Amniotic epithelial cell (primary cell): ENCODE measurements at regions not wholly inside any gene's neighbourhood (a gene's known extent, or its start where the extent isn't known, plus 50 kb on each side); places are given as distances from the start of the nearest gene placed in this dataset.

Source experiments
- DNase-seq: peaks from one replicate; pipeline ENCODE4 v3.0.0-alpha.2; 2010; ENCODE audit warnings: low read depth

- no peak for DNase-seq
Observed at GRCh38 chr12:91396293-91396692, 213.7 kb upstream of the DCN start.

DNA sequence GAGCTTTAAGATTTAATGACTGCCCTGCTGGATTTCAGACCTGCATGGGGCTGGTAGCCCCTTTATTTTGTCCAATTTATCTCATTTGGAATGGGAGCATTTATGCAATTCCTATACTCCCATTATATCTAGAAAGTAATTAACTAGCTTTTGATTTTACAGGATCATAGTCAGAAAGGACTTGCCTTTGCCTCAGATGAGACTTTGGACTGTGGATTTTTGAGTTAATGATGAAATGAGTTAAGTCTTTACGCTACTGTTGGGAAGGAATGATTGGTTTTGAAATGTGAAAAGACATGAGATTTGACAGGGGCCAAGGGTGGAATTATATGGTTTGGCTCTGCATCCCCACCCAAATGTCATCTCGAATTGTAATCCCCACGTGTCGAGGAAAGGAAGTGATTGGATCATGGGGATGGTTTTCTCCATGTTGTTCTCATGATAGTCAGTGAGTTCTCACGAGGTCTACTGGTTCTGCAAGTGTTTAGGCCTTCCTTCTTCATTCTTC lies 213.1 kb upstream of the DCN start:
- DNase-seq, result no peak

DNA sequence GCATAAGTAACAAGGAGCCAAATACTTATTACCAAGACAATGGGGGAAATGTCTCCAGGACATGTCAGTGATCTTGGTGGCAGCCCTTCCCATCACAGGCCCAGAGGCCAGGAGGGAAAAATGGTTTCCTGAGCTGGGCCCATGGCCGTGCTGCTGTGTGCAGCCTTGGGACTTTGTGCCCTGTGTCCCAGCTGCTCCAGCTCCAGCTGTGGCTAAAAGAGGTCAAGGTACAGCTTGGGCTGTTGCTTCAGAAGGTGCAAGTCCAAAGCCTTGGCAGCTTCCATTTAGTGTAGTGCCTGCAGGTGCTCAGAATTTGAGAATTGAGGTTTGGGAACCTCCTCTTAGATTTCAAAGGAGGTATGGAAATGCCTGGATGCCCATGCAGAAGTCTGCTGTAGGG lies 212.3 kb upstream of the DCN start:
- no peak for DNase-seq

DNA sequence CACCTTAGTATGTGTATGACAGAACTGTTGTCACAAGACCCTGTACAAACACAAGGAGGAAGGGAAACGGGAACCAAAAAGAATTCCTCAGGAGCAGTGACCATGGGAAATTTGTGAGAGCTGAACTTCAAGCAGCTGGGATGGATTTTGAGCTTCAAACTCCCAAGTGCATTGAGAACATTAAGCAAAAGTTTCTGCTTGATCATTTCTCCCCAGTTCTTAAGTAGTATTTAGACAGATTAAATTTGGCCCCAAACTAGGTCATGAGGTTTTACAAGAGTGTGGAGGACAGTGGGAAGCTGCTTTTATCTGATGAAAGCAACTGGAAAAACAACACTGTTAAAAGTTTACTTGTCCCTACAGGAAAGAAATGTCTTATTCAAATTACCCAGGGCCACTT lies 206.0 kb upstream of the DCN start:
- no peak for DNase-seq

DNA sequence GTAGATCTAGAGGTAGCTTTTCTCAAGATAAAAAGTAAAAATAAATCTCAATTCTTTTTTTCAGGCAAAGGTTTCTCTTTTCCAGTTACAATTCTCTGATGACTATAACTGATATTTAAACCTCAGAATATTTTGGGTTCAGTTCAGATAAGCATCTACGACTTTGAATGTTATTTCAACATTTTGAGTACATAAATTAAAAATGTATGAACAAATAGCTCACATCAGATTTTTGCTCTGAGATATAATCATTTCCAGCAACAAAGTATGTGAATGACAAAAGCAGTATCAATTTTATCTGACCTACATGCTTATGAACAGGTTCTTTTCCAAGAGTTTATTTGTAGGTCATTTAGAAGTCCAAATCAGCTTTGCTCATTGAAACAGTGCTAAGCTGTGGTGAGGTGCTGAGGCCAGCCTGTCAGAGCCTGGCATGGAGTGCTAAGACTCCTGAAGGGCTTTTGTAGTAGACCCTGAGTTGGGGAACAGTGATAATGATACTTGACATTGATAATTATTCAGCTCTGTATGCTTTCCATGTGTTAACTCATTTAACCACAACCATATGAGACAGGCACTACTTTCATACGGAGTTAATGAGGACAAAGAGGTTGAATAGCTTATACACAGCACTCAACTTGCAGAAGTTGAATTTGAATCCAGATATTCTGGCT lies 205.0 kb upstream of the DCN start:
- DNase-seq, result no peak

GRCh38 chr12:91384806-91385205 lies 202.2 kb upstream of the DCN start:
- no peak for DNase-seq

GRCh38 chr12:91384366-91384765 lies 201.7 kb upstream of the DCN start:
- no peak for DNase-seq

DNA sequence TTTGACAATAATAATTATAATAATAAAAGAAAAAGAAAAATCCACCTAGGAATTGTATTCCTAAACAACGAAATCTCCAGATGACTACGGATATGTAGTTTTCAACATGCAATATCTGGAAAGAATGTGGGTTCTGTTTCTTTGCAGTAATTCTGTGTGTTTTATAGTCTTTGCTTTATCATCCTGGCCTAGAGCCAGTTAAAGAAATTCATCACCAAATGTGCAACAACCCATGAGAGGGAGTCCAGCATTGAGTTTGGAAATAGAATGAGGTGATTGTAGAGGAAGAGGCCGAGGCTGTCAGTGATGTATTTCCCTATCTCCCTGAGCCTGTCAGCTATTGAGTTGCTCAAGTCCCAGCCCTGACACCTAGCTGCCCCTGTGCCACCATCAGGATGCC lies 200.5 kb upstream of the DCN start:
- DNase-seq, result peak; percentile 88

- DNase-seq, result peak; percentile 77
Observed at GRCh38 chr12:91382081-91382543, 199.5 kb upstream of the DCN start.

DNA sequence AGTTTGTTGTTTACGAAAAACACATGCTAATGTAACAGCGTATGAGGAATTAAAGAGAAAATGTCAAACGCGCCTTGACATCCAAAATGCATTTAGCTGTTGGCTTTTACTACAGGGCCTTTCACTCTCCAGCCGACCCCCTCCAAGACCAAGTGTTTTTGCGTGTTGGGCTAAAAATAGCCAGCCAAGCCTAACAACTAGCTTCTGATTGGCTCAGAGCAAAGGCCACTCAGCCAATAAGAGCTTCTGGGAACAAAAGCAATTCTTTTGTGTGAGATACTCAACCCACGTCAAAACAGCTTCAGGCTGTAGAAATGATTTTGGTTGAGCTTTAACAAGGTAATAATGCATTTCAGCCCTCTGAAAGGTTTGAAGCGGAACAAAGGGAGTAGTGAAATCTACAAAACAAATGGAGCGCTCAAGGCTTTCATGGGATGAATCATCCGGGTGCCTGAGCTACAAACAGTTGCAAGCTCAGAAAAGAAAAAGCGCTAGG lies 198.7 kb upstream of the DCN start:
- DNase-seq, result peak; percentile 91

GRCh38 chr12:91380631-91381030 lies 198.0 kb upstream of the DCN start:
- DNase-seq, result no peak

DNA sequence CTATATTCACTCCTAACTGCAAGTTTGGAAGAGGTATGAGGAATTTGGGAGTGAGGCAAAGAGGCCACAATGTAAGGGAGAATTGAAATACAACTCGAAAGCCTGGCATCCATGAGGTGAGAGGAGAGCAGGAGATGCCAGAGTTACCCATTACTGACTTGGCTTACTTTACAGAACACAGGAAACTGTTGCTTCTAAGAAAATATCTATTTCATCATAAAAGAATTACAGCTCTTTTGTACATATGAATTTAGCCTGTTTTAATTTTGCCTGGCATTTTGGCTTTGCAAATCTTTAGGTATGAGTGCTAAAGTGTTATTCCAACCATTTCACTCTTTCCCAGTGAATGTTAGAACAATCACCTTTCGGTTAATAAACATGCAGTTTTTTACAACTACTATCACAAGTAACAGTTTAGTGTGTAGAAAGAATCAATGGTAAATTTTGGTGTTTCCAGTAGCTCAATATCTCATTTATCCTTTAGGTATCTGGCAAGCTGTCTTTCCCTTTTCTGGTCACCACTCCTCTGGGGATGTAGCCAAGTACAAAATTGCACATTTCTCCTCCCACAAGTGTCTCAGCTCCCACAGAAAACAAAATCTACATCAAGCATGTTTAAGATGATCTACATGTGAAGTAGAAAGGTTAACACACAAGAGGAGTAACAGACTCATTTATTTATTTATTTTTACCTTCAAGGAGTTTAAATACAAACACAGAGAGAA lies 196.6 kb upstream of the DCN start:
- DNase-seq, result no peak

DNA sequence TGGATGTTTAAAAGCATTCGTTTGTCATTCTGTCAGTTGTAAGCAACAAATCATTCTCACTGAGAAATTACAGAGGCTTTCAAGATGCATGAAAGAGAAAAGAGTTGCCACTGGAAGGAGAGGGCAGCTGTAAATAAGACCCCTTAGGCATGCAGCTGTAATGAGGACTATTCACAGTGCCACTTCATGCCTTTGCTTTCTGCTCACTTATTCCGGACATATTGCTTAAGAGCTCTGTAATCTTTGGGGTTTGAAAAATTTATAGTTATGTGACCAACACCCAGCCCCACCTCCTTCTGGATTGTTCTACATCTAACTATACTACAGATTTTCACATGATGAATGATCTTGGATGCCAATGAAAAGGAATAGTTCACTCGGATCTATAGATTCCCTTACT lies 194.8 kb upstream of the DCN start:
- peak; percentile 37 for DNase-seq

DNA sequence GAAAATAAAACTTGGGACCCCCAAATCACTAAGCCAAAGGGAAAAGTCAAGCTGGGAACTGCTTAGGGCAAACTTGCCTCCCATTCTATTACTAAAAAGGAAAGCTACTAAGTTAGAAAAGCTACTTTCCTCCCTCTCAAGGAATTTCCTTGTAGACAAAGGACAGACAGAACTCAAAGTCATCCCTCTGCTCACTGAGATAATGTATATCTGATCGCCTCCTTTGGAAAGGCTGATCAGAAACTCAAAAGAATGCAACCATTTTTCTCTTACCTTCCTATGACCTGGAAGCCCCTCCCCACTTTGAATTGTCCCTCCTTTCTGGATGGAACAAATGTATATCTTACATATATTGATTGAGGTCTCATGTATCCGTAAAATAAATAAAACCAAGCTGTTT lies 190.5 kb upstream of the DCN start:
- no peak for DNase-seq

DNA sequence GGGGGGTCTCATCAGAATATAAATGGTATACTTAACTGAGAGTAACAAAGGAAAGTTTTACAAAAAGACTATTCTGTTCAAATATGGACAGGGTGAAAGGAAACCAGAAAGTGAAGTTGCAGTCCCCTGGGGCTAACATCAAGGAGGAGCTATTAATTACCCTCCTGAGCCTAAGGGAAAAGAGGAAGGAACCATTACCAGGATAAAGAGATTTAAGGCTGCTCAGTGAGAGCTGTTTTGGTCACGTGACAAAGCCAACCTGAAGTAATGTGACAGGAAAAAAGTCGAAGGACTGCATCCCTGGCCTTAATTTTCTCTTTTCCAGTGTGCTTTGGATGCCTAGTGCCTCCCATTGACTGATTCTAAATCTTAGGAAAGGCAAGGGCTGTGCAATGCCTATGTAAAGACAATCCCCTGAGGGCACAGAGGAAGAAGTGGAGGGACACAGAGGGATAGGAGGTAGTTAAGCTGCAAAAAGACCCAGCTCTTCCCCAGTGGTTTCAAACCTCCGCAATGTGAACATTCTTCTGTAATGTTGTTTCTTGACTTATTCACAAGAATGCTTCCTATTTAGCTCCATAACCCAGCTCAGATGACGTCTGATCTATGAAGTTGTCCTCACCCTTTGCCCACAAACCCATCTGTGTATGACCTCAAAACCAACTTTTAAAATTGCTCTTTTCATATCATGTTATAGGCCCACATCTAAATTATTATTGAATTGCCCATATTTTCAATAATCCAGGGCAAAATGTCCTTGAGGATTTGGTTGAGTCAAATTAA lies 187.7 kb upstream of the DCN start:
- DNase-seq, result no peak

DNA sequence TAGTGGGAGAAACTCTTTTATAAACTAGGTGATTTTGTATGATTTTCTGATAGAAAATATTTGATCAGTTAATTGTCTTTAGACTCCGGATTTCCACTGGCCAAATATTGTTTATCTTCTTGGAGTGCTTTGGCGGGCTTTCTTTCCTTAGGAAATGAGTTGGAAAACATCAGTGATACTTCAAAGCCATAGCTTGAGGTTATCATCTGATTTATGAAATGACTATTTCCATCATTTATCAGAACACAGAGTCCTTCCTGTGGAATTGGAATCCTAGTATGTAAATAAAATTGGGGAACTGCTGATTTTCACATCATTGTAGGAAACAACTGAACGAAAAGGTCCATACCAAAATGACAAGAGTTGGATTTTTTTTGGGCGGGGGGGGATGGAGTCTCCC lies 186.0 kb upstream of the DCN start:
- no peak for DNase-seq

- peak; percentile 24 for DNase-seq
Observed at GRCh38 chr12:91367234-91367849, 184.7 kb upstream of the DCN start.

DNA sequence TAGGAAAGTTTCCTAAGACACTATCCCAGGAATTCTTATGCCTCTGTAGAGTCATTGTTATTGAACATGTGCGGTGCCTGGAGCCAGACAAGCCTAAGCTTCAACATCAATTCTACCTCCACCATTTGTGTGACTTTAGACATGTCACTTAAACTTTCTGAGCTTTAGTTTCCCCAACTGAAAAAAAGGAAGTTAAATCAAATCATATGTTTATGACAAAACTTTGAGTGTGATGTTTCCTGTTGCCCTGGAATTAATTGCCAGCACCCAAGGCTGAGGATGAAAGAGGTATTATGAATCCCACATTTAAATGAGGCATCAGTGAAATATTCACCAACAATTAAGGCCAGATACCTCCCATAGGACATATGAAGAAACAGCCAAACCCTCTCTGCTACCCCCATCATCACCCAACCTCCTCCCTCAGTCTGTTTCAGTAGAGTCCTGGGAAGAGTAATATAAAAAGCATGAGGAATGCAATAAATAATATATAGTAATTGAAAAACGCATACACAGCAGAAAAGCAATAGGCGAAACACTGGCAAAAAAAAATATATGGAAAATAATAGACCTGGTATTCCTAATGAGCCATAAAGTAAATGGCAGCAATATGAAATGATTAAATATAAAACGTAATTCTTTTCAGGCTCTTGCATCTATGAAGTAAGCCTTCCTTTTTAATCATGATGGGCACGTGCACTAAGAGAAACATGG lies 182.0 kb upstream of the DCN start:
- no peak for DNase-seq

GRCh38 chr12:91361864-91362263 lies 179.2 kb upstream of the DCN start:
- DNase-seq, result peak; percentile 56

- DNase-seq, result peak; percentile 17
Observed at GRCh38 chr12:91357381-91357780, 174.8 kb upstream of the DCN start.

GRCh38 chr12:91356405-91356804 lies 173.8 kb upstream of the DCN start:
- no peak for DNase-seq
